GM18511 (cell line): ENCODE measurements at regions not wholly inside any gene's neighbourhood (a gene's known extent, or its start where the extent isn't known, plus 50 kb on each side); places are given as distances from the start of the nearest gene placed in this dataset.
"Not testable (repeated sequence)": the region's sequence is repeated elsewhere in the genome, so short reads cannot be mapped to it uniquely, and the experiment has no call there.

Experiments
- ATAC-seq: cut with Tn5 transposase; IDR thresholded peaks from one replicate; pipeline ENCODE4 v1.9.1; 2021; ENCODE audit warnings: mild to moderate bottlenecking, moderate library complexity; ENCODE audit not compliant: unreplicated experiment

GRCh38 chr5:52148679-52149078 is 639.0 kb upstream of the ITGA1 start:
- no peak for ATAC-seq

- no peak for ATAC-seq
Observed at GRCh38 chr5:52150501-52150900, 637.2 kb upstream of the ITGA1 start.

GRCh38 chr5:52156809-52157208 is 630.9 kb upstream of the ITGA1 start:
- ATAC-seq, result peak; percentile 50

- ATAC-seq, result not testable (repeated sequence)
Observed at GRCh38 chr5:52165806-52166205, 621.9 kb upstream of the ITGA1 start.

GRCh38 chr5:52173133-52173532 is 614.6 kb upstream of the ITGA1 start:
- ATAC-seq, result no peak

- no peak for ATAC-seq
Observed at GRCh38 chr5:52177193-52177592, 610.5 kb upstream of the ITGA1 start.

GRCh38 chr5:52181403-52181802 is 606.3 kb upstream of the ITGA1 start:
- no peak for ATAC-seq

- no peak for ATAC-seq
Observed at GRCh38 chr5:52190737-52191136, 597.0 kb upstream of the ITGA1 start.

GRCh38 chr5:52199833-52200232 is 587.9 kb upstream of the ITGA1 start:
- no peak for ATAC-seq

- ATAC-seq, result no peak
Observed at GRCh38 chr5:52202256-52202655, 585.5 kb upstream of the ITGA1 start.

- ATAC-seq, result no peak
Observed at GRCh38 chr5:52204310-52204709, 583.4 kb upstream of the ITGA1 start.
